Naive thymus-derived CD4-positive, alpha-beta T cell (primary cell): ENCODE measurements at regions not wholly inside any gene's neighbourhood (a gene's known extent, or its start where the extent isn't known, plus 50 kb on each side); places are given as distances from the start of the nearest gene placed in this dataset.

ENCODE experiments used
- ATAC-seq: fragments of 150-1000 bp; cut with Tn5 transposase; 2 replicates; pipeline ENCODE4 v1.10.0; 2021; ENCODE audit warnings: mild to moderate bottlenecking, moderate library complexity
- CTCF ChIA-PET: fragments of 350-600 bp; sonication (Branson Sonifier 250); formaldehyde crosslinking; loops from one replicate; lab custom pipeline; 2021; ENCODE audit warnings: antibody characterized with exemption; lab: Charles Lee
- POLR2A ChIA-PET: fragments of 350-600 bp; sonication (Branson Sonifier 250); formaldehyde crosslinking; loops from one replicate; lab custom pipeline; 2021; ENCODE audit warnings: antibody characterized with exemption, inconsistent platforms; lab: Charles Lee
- DNase-seq, 9 donors: peaks; one replicate each; pipeline versions ENCODE4 v3.0.0 to v3.0.0-alpha.2; 2020 to 2022; ENCODE audit warnings: mixed read lengths in 1 of 9
- H3K27ac ChIP-seq: one replicate; pipeline ENCODE4 v1.7.0; 2013; ENCODE audit warnings: mild to moderate bottlenecking, low read depth, low read length, moderate library complexity
- H3K27me3 ChIP-seq, 2 donors: one replicate each; pipeline ENCODE4 v1.7.0; 2013; ENCODE audit warnings: low read length in 2 of 2, mild to moderate bottlenecking in 2 of 2, moderate library complexity in 2 of 2; ENCODE audit not compliant: control insufficient read depth in 2 of 2, insufficient read depth in 2 of 2
- H3K36me3 ChIP-seq, 3 experiments: 1 replicate in 2 of 3; 2 replicates in 1 of 3; pipeline ENCODE4 v1.7.0; 2013; ENCODE audit warnings: low read length in 3 of 3, mild to moderate bottlenecking in 3 of 3, moderate library complexity in 1 of 3; ENCODE audit not compliant: insufficient read depth in 3 of 3, control insufficient read depth in 2 of 3
- H3K4me1 ChIP-seq, 2 donors: one replicate each; pipeline ENCODE4 v1.7.0; 2013; ENCODE audit warnings: low read length in 2 of 2, mild to moderate bottlenecking in 2 of 2, moderate library complexity in 1 of 2; ENCODE audit not compliant: control insufficient read depth in 2 of 2, insufficient read depth in 2 of 2
- H3K4me3 ChIP-seq: 2 replicates; pipeline ENCODE4 v1.7.0; 2013; ENCODE audit warnings: mild to moderate bottlenecking, low read length
- H3K9me3 ChIP-seq, 3 experiments: 1 replicate in 2 of 3; 2 replicates in 1 of 3; pipeline ENCODE4 v1.7.0; 2013; ENCODE audit warnings: low read length in 3 of 3; ENCODE audit not compliant: control insufficient read depth in 2 of 3
- H3K27ac Mint-ChIP-seq, 9 donors: one replicate each; pipeline ENCODE4 v1.8.0; 2020 to 2022; ENCODE audit warnings: mixed read lengths in 9 of 9, mild to moderate bottlenecking in 8 of 9, moderate library complexity in 5 of 9, inconsistent platforms in 2 of 9
- H3K27me3 Mint-ChIP-seq, 5 donors: one replicate each; pipeline ENCODE4 v1.8.0; 2021 to 2022; ENCODE audit warnings: mixed read lengths in 5 of 5, mild to moderate bottlenecking in 1 of 5
- H3K36me3 Mint-ChIP-seq, 5 donors: one replicate each; pipeline ENCODE4 v1.8.0; 2020 to 2022; ENCODE audit warnings: mixed read lengths in 5 of 5, mild to moderate bottlenecking in 3 of 5, inconsistent platforms in 1 of 5
- H3K4me1 Mint-ChIP-seq, 7 donors: one replicate each; pipeline ENCODE4 v1.8.0; 2020 to 2022; ENCODE audit warnings: mixed read lengths in 7 of 7, mild to moderate bottlenecking in 3 of 7, inconsistent platforms in 1 of 7
- H3K4me3 Mint-ChIP-seq, 10 donors: one replicate each; pipeline ENCODE4 v1.8.0; 2020 to 2022; ENCODE audit warnings: mild to moderate bottlenecking in 10 of 10, mixed read lengths in 10 of 10, moderate library complexity in 6 of 10, inconsistent platforms in 2 of 10
- H3K9me3 Mint-ChIP-seq, 11 donors: one replicate each; pipeline ENCODE4 v1.8.0; 2020 to 2022; ENCODE audit warnings: mixed read lengths in 11 of 11, mild to moderate bottlenecking in 4 of 11, inconsistent platforms in 1 of 11, moderate library complexity in 1 of 11
- intact Hi-C, 2 donors: fragments of 100-400 bp; cut with micrococcal nuclease; formaldehyde crosslinking; loops; one replicate each; pipeline ENCODE4 v1.15.1; 2023

DNA sequence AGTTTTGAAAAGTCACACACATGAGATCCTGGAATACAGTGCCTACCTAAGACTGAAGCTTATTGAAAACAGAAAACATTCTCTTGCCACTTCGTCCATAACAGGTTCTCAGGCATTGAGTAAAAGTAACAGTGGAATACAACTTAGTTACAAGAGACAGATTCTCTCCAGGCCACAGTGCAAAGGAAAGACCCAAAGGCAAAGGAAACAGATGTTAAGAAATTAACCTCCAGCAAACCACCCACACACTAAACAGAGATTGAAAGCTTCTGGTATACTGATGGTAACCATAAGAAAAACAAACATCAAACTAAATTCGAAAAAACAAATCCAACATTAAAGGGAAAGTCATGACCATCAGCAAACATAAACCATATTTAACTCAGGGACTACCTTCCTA, 914.7 kb downstream of the SLITRK5 start:
- H3K4me3 ChIP-seq: no peak overlapping the region
- no peaks in the 10 kb centered on the region for H3K4me1 ChIP-seq
- peak overlapping the region in 1 of 9 donors; percentile 43 for H3K27ac Mint-ChIP-seq
- ChIA-PET CTCF (no interaction called here), POLR2A (no interaction called here)
- H3K36me3 ChIP-seq: no peaks in the 10 kb centered on the region
- no peaks in the 10 kb centered on the region for H3K9me3 ChIP-seq
- no peaks in the 10 kb centered on the region for H3K27me3 Mint-ChIP-seq
- intact Hi-C loops: no loop called here
- ATAC-seq (no peak), DNase-seq (no peak)
- H3K9me3 Mint-ChIP-seq: peaks cover 0 to 13% (median 4%) of the 10 kb centered on the region in 11 donors
- H3K4me3 Mint-ChIP-seq: no peak overlapping the region
- peaks cover 0 to 6% (median 0%) of the 10 kb centered on the region in 7 donors for H3K4me1 Mint-ChIP-seq
- H3K27ac ChIP-seq: no peak overlapping the region
- H3K36me3 Mint-ChIP-seq: no peaks in the 10 kb centered on the region
- no peaks in the 10 kb centered on the region for H3K27me3 ChIP-seq

GRCh38 chr13:88586263-88586662, 915.1 kb downstream of the SLITRK5 start:
- H3K9me3 Mint-ChIP-seq: peaks cover 0 to 9% (median 5%) of the 10 kb centered on the region in 11 donors
- H3K27me3 Mint-ChIP-seq: no peaks in the 10 kb centered on the region
- Histone ChIP-seq H3K4me3 (no peak overlapping the region), H3K27ac (no peak overlapping the region), H3K27me3 (no peaks in the 10 kb centered on the region), H3K4me1 (no peaks in the 10 kb centered on the region), H3K36me3 (no peaks in the 10 kb centered on the region), H3K9me3 (no peaks in the 10 kb centered on the region)
- ATAC-seq (no peak), DNase-seq (no peak)
- peak overlapping the region in 1 of 9 donors; percentile 43 for H3K27ac Mint-ChIP-seq
- ChIA-PET CTCF (no interaction called here), POLR2A (no interaction called here)
- no peak overlapping the region for H3K4me3 Mint-ChIP-seq
- H3K4me1 Mint-ChIP-seq: peaks cover 0 to 6% (median 0%) of the 10 kb centered on the region in 7 donors
- intact Hi-C loops: no loop called here
- H3K36me3 Mint-ChIP-seq: no peaks in the 10 kb centered on the region

DNA sequence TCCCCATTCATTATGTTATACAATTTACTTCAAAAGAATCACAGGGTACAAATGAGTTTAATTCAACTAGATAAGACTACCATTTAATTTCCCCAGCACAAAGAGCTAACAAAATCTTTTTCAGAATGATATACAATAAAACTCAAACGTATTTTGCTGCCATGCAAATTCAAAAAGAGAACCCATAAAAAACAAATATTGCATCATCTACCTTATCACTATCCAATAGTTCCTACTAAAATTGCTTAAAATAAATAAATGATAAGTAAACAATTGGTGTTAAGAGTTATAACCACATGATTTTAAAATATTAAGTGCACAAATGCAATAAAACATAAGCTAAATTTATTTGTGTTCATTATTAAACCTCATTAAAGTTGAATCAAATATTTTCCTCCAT, 919.4 kb downstream of the SLITRK5 start:
- Mint-ChIP-seq H3K27ac (no peak overlapping the region), H3K4me1 (peaks cover 0 to 5% (median 0%) of the 10 kb centered on the region in 7 donors), H3K9me3 (peaks cover 0 to 23% (median 8%) of the 10 kb centered on the region in 11 donors), H3K27me3 (no peaks in the 10 kb centered on the region), H3K36me3 (no peaks in the 10 kb centered on the region), H3K4me3 (no peak overlapping the region)
- CTCF ChIA-PET: no interaction called here
- Histone ChIP-seq H3K9me3 (peaks cover 0 to 6% (median 0%) of the 10 kb centered on the region in 3 experiments), H3K4me3 (no peak overlapping the region), H3K36me3 (no peaks in the 10 kb centered on the region), H3K27ac (no peak overlapping the region), H3K4me1 (no peaks in the 10 kb centered on the region), H3K27me3 (no peaks in the 10 kb centered on the region)
- DNase-seq (no peak), ATAC-seq (no peak)
- intact Hi-C loops: no loop called here
- POLR2A ChIA-PET: no interaction called here

GRCh38 chr13:88592105-88592504, 920.9 kb downstream of the SLITRK5 start:
- ATAC-seq (no peak), DNase-seq (no peak)
- Histone ChIP-seq H3K27ac (no peak overlapping the region), H3K27me3 (no peaks in the 10 kb centered on the region), H3K4me1 (no peaks in the 10 kb centered on the region), H3K36me3 (no peaks in the 10 kb centered on the region), H3K9me3 (peaks cover 0 to 6% (median 0%) of the 10 kb centered on the region in 3 experiments), H3K4me3 (no peak overlapping the region)
- no peaks in the 10 kb centered on the region for H3K36me3 Mint-ChIP-seq
- intact Hi-C loops: no loop called here
- no peaks in the 10 kb centered on the region for H3K4me1 Mint-ChIP-seq
- POLR2A ChIA-PET: no interaction called here
- H3K4me3 Mint-ChIP-seq: no peak overlapping the region
- H3K27me3 Mint-ChIP-seq: no peaks in the 10 kb centered on the region
- no peak overlapping the region for H3K27ac Mint-ChIP-seq
- H3K9me3 Mint-ChIP-seq: peaks cover 0 to 30% (median 7%) of the 10 kb centered on the region in 11 donors
- CTCF ChIA-PET: no interaction called here

GRCh38 chr13:88601949-88602348, 930.8 kb downstream of the SLITRK5 start:
- H3K4me3 ChIP-seq: no peak overlapping the region
- ATAC-seq (no peak), DNase-seq (no peak)
- H3K36me3 Mint-ChIP-seq: no peaks in the 10 kb centered on the region
- H3K4me3 Mint-ChIP-seq: no peak overlapping the region
- ChIA-PET POLR2A (no interaction called here), CTCF (no interaction called here)
- no peaks in the 10 kb centered on the region for H3K36me3 ChIP-seq
- intact Hi-C loops: no loop called here
- no peaks in the 10 kb centered on the region for H3K27me3 Mint-ChIP-seq
- H3K27ac ChIP-seq: no peak overlapping the region
- peaks cover 0 to 8% (median 2%) of the 10 kb centered on the region in 11 donors for H3K9me3 Mint-ChIP-seq
- no peaks in the 10 kb centered on the region for H3K4me1 Mint-ChIP-seq
- no peaks in the 10 kb centered on the region for H3K27me3 ChIP-seq
- H3K9me3 ChIP-seq: no peaks in the 10 kb centered on the region
- H3K27ac Mint-ChIP-seq: no peak overlapping the region
- H3K4me1 ChIP-seq: no peaks in the 10 kb centered on the region

DNA sequence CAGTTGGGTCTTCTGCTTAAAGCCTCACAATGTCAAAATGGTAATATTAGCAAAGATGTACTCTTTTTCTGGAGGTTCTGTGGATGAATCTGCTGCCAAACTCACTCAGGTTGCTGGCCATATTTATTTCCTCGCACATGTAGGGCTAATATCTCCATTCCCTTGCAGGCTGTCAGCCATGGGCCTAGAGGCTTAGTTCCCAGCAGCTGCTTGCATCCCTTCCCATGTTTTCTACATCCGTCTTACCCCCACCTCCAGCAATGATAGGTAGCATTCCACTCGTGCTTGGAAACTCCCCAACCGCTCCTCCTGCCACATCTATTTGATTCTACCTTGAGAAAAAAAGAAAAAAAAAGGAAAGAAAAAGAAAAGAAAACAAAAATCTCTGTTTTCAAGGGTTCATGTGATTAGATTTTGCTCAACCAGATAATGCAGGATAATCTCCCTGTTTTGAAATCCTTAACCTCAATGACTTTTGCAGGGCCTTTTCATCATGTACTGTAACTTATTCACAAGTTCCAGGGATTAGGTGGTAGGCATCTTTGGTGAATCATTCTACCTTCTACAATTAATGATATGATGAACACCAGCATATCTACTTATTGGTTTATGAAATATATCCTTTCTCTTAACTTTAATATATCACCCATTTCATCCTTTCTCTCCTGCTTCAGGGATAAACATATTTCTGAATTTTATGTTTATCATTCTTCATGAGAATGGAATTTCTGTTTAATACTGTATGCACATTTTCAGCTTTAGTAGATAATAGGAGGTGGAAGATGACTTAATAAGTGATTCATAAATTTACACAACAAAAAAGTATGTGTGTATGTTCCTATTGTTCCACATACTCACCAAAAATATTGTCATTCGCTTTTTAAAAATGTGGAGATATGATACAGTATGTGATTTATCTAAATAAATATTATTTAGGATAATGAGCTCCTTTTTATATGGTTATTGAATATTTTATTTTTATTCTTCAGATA, 931.9 kb downstream of the SLITRK5 start:
- H3K36me3 Mint-ChIP-seq: no peaks in the 10 kb centered on the region
- H3K4me1 Mint-ChIP-seq: no peaks in the 10 kb centered on the region
- CTCF ChIA-PET: no interaction called here
- intact Hi-C loops: no loop called here
- no peaks in the 10 kb centered on the region for H3K27me3 Mint-ChIP-seq
- H3K9me3 Mint-ChIP-seq: peaks cover 0 to 8% (median 2%) of the 10 kb centered on the region in 11 donors
- Histone ChIP-seq H3K4me1 (no peaks in the 10 kb centered on the region), H3K36me3 (no peaks in the 10 kb centered on the region), H3K4me3 (no peak overlapping the region), H3K27ac (no peak overlapping the region), H3K9me3 (no peaks in the 10 kb centered on the region), H3K27me3 (no peaks in the 10 kb centered on the region)
- POLR2A ChIA-PET: no interaction called here
- no peak overlapping the region for H3K27ac Mint-ChIP-seq
- DNase-seq (no peak), ATAC-seq (no peak)
- no peak overlapping the region for H3K4me3 Mint-ChIP-seq

- POLR2A ChIA-PET: no interaction called here
- CTCF ChIA-PET: no interaction called here
- Mint-ChIP-seq H3K4me3 (no peak overlapping the region), H3K4me1 (peaks cover 3 to 18% (median 6%) of the 10 kb centered on the region in 7 donors), H3K9me3 (peaks cover 0 to 12% (median 0%) of the 10 kb centered on the region in 11 donors), H3K27me3 (no peaks in the 10 kb centered on the region), H3K27ac (no peak overlapping the region), H3K36me3 (no peaks in the 10 kb centered on the region)
- DNase-seq: no peak
- no peak for ATAC-seq
- Histone ChIP-seq H3K36me3 (no peaks in the 10 kb centered on the region), H3K4me3 (no peak overlapping the region), H3K9me3 (no peaks in the 10 kb centered on the region), H3K27me3 (no peaks in the 10 kb centered on the region), H3K4me1 (peaks cover 0 to 6% of the 10 kb centered on the region in 2 donors), H3K27ac (no peak overlapping the region)
- intact Hi-C loops: no loop called here
These were observed 946.0 kb downstream of the SLITRK5 start for GRCh38 chr13:88617176-88617575.
